GM19452 (cell line): ENCODE measurements at regions not wholly inside any gene's neighbourhood (a gene's known extent, or its start where the extent isn't known, plus 50 kb on each side); places are given as distances from the start of the nearest gene placed in this dataset.

ENCODE experiments used
- ATAC-seq: cut with Tn5 transposase; IDR thresholded peaks from one replicate; pipeline ENCODE4 v1.9.1; 2021; ENCODE audit not compliant: unreplicated experiment

GRCh38 chr4:179492260-179493080, 2050.2 kb upstream of the AGA start:
- ATAC-seq, result no peak

- no peak for ATAC-seq
Measured at GRCh38 chr4:179503976-179504375, 2061.7 kb upstream of the AGA start.

GRCh38 chr4:179509489-179509888, 2067.3 kb upstream of the AGA start:
- ATAC-seq, result no peak

- no peak for ATAC-seq
Measured at GRCh38 chr4:179521952-179522351, 2079.7 kb upstream of the AGA start.

DNA sequence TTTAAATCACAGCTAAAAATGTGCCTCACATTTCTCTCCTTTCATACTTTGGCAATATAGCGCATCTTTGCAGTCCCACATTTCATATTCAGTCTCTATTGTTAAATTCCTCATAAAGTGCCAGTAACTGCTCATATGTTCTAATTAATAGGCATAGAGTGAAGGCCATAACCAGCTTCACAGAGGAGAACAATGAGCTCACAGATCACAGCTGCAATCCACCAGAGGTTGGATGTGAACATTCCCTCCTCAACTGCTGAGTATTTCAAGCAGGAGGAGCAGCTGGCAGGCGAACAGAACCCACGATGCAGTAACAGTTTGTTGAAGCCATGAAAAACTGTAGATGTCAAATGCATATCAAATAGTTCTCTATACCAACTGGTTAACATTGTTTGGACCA, 2088.7 kb upstream of the AGA start:
- ATAC-seq, result no peak

DNA sequence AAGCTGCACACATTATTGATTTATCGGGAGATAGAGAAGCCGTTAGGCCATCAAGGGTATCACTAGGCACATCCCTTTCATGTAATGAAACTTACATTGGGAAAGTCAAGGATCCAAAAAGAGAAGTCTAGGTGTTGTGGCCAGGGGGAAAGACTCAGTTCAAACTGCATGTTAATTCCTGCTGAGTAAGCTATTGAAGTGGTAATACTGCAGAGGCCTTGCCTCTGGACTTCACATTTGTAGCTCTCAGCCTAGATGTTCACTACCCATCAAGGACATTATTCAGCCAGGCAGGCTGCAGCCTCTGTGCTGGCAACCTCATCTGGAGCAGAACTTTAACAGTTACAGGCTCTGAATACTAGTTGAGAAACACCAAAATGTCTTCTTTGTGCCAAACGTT, 2094.5 kb upstream of the AGA start:
- no peak for ATAC-seq

GRCh38 chr4:179539641-179540040, 2097.4 kb upstream of the AGA start:
- no peak for ATAC-seq

DNA sequence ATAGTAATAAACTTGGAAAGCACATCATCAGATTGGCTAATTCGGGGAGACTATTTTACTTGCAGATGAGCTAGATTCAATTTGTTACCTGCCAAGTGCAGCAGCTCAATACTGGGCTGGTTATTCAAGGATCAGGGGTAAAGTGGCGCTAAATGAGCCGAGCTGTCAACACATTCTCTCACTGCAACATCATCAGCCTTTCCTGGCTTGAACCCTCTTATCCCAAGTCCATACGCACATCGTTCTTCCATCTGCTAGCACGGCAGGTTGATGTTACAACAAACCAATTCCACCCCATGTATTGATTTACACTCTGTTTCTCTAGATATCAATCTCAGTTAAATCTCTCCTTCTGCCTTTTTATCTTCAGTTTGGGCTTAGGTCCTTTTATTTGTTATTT, 2101.5 kb upstream of the AGA start:
- ATAC-seq, result no peak

GRCh38 chr4:179544496-179544895, 2102.3 kb upstream of the AGA start:
- ATAC-seq, result no peak

GRCh38 chr4:179552131-179552530, 2109.9 kb upstream of the AGA start:
- ATAC-seq, result no peak

DNA sequence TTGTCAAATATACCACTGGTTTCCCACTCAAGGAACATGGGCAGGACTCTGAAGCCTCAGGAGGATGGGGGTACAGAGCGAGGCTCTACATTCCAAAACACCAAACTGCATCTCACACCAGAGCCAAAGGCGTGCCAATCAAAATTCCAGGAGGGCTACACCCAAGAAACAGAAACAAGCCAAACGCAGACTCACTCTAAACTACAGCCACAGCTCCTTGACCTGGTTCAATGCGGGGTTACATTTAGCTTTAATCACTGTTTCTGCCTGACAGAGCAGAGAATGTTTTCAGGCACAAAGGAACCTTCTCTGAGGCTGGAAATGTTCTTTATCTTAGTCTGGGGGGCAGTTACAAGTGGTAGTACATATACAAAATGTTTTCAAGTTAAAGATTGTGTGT, 2121.5 kb upstream of the AGA start:
- ATAC-seq, result no peak

DNA sequence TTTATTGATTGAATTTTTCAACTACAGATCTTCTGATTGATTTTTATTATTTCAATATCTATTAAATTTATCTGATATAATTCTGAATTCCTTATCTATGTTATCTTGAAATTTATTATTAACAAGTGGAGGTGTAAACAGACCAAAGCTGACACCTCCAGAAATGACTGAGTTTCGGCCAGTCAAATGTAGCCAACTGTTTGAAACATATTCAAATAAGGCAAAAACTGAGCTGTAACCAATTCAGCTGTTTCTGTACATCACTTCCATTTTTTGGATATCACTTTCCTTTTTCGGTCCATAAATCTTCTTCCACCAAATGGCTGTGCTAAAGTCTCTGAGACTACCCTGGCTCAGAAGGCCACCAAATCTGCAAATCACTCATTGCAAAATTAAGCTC, 2127.3 kb upstream of the AGA start:
- no peak for ATAC-seq

DNA sequence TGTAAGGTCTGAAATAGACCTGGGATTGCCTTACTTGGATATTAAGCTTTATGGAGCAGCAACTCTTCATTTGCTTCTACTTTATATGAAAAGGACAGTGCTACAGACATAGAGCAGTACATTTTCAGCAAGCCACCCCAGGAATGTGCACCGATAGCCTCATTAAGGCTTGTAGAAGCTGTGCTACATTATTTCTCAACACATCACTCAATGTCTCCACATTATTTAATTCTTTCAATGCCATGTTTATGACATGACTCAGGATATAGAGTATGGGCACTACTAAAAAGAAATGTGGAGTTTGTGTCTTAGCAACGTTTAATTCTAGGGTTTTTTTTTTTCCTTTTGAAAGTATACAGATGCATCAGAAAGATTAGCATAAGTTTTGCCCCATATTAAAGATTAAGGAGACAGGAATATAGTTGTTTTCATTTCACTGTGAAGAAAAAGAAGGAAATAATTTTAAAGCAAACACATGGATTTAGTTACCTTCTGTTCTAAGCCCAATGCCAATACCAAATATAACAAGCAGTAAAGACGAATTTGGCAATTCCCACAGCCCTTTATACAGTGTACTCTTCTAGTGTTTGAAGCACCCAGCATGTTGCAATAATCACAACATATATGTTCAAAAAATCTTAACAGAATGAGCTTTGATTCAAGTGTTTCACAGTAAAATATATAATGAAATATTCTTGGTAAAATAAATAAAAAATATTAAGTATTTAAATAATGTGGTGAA, 2140.1 kb upstream of the AGA start:
- ATAC-seq, result no peak

DNA sequence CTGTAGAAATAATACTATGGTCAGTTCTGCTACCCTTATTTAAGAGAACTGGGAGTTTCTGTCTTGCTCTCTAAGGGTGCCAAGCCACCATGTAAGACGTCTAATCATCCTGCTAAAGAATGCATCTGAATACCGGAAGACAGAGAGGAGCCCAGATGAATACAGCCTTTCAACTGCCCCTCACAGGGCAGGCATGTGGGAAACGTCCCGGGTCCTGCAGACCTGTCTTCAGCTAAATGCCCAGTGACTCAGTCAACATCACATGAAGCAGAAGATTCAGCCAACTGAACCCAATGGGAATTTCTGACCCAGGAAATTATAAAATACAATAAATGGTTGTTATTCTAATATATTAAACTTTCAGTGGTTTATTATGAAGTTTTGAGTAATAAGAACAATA, 2141.0 kb upstream of the AGA start:
- no peak for ATAC-seq

DNA sequence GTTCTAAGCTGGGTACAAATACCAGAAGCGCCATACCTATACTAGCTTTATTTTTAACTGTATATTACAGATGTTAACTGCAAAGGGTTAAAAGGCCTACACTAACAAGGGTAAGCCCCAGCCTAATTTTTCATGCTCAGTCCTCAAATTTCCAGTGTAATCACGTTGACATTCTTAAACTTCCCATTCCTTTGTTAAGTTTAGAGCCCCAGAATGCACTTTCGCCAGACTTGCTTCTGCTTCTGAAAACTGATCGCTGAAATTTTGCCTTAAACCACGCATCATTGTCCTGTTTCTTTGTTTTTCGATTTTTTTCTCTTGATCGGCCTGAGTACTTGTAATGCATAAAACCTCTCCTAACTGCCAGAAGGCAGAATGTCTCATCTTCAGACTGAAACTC, 2141.9 kb upstream of the AGA start:
- no peak for ATAC-seq

DNA sequence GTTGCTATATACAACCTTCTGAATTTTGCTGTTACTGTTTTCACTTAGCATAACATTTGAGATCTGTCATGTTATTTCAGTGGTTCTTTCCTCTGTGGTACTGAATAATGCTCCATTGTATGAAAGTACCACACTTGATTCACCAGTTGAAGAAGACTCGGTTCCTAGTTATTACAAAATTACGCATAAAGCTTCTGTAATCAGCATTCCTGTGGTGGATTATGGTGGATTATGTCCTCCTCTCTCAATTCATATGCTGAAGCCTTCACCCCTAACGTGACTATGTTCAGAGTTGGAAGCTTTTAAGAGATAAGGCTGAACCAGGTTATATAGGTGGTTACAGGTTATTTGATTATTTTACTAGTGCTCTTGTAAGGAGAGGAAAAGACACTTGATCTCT, 2143.5 kb upstream of the AGA start:
- ATAC-seq, result no peak

GRCh38 chr4:179586460-179586859, 2144.2 kb upstream of the AGA start:
- ATAC-seq, result no peak

DNA sequence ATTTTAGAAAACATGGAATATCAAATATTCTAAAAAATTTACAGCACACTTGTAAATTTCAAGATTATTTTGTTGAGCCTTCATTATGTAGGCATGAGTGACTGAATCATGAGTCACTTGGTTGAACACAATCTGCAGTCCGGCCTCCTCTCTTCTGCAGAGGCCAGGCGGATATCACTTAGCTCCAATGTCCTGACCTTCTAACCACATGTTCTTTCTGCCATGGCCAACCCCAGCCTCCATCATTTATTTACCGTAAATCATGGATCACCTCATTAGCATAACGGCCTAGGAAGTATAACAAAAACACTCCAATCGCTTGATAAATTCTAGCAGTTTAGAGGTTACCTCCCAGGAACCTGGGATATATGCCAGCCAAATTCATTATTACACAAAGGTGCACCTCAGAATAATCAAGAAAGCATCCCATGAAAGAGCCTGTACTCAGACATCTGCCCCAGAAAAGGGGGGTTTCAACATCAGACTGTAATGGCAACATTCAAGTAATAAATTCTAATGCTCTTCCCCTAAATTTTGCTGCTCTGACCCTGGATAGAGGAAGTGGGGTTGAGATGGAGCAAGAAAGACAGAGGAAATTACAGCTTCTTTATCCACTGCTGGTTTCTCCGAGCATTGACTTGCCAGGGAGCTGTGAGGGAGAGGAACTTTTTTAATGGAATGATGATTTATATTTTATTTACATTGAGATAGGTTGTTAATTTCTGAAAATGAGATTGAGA, 2153.6 kb upstream of the AGA start:
- no peak for ATAC-seq

DNA sequence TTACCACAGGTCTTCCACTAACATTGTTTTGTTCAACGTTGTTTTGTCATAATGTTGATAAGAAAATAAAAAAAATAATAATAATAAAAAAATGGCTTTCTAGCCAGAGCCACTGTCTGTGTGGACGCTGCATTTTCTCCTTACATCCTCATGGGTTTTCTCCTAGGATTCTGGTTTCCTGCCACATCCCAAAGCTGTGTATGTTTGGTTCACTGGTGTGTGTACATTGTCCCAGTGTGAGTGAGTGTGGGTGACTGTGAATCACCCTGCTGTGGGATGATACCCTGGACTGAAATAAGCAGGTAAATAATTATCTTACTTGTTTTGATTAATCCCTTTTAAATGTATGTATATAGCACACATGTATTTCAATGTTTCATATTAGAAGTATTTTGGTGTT, 2154.4 kb upstream of the AGA start:
- no peak for ATAC-seq

- no peak for ATAC-seq
Measured at GRCh38 chr4:179597301-179597700, 2155.1 kb upstream of the AGA start.

DNA sequence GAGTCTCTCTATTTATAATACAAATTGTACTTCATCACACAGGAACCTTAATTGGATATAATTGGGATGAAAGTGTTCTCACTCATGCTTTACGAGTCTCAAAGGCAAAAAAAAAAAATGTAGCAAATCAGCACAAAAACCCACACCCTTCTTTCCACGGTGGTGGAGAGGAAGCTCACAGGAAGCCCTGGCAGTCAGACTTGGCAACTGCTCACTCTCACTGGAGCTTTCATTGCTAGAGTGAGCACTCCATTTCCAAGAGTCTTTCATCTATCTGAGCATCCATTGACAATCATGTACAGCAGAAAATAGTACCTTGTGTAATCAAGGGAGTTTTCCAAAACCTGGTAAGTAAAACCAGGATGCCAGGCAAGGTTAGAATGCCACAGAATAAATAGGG, 2159.4 kb upstream of the AGA start:
- ATAC-seq, result no peak

GRCh38 chr4:179605196-179605595, 2163.0 kb upstream of the AGA start:
- no peak for ATAC-seq
